GM06990 (cell line): ENCODE measurements at regions not wholly inside any gene's neighbourhood (a gene's known extent, or its start where the extent isn't known, plus 50 kb on each side); places are given as distances from the start of the nearest gene placed in this dataset.

Experiments used
- DNase-seq: peaks from one replicate; pipeline ENCODE4 v3.0.0-alpha.2; 2011; ENCODE audit not compliant: insufficient read length; ENCODE audit errors: extremely low read depth
- H3K27me3 ChIP-seq: replicated peaks from 2 replicates; pipeline ENCODE4 v1.6.0; 2011; ENCODE audit warnings: low read length; ENCODE audit not compliant: control insufficient read depth, insufficient read depth
- H3K36me3 ChIP-seq: 2 replicates; pipeline ENCODE4 v1.5.1; 2011; ENCODE audit warnings: low read length; ENCODE audit not compliant: control insufficient read depth, insufficient read depth
- H3K4me3 ChIP-seq: replicated peaks from 2 replicates; pipeline ENCODE4 v1.5.1; 2011; ENCODE audit warnings: low read depth, mild to moderate bottlenecking, control low read depth, low read length
- TF ChIP-seq, protein P1 (sequence below): IDR thresholded peaks from 2 replicates; pipeline ENCODE4 v1.5.1; 2011; ENCODE audit warnings: low read length, control low read depth, mild to moderate bottlenecking, inconsistent platforms; ENCODE audit not compliant: insufficient read depth, poor library complexity, severe bottlenecking

DNA sequence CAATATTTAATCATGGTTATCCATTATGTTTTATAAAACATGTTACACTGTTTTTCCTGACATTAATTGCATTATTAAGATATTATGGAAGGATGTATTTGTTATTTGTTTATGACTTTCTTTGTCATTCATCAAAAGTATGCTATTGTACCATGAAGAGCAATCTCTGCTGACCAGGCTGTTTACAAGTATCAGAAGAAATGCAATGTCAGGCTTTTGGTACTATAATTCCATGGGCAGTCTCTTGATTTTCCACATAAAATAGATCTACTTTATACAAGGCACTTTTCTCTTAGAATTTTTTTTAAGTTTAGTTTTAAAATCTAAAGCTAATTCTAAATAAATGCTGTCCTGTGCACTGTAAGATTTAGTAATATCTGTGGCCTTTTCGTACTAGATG lies 196.6 kb downstream of the COX7C start:
- no peaks in the 10 kb centered on the region for H3K36me3 ChIP-seq
- H3K4me3 ChIP-seq, result no peak overlapping the region
- TF ChIP-seq, protein P1, sequence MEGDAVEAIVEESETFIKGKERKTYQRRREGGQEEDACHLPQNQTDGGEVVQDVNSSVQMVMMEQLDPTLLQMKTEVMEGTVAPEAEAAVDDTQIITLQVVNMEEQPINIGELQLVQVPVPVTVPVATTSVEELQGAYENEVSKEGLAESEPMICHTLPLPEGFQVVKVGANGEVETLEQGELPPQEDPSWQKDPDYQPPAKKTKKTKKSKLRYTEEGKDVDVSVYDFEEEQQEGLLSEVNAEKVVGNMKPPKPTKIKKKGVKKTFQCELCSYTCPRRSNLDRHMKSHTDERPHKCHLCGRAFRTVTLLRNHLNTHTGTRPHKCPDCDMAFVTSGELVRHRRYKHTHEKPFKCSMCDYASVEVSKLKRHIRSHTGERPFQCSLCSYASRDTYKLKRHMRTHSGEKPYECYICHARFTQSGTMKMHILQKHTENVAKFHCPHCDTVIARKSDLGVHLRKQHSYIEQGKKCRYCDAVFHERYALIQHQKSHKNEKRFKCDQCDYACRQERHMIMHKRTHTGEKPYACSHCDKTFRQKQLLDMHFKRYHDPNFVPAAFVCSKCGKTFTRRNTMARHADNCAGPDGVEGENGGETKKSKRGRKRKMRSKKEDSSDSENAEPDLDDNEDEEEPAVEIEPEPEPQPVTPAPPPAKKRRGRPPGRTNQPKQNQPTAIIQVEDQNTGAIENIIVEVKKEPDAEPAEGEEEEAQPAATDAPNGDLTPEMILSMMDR, result no peak
- H3K27me3 ChIP-seq, result no peaks in the 10 kb centered on the region
- DNase-seq, result no peak

DNA sequence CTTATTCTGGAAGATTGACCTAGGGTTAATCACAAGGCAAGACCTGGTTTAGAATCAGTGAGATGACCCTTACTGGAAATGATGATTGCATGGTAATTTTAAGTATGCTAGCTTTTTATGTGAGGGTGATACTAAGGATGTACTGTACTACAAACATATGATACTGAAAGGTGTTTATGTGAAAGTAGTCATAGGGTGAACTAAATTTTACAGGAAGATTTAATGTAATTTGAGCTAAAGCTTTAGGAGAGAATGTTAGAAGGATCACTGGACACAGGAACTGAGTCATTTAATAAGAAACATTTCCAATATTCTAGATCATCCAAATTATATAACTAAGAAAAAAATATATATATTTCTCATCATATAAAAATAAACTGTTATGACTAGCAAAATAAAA lies 197.2 kb downstream of the COX7C start:
- DNase-seq, result no peak
- TF ChIP-seq, protein P1, result no peak
- no peak overlapping the region for H3K4me3 ChIP-seq

DNA sequence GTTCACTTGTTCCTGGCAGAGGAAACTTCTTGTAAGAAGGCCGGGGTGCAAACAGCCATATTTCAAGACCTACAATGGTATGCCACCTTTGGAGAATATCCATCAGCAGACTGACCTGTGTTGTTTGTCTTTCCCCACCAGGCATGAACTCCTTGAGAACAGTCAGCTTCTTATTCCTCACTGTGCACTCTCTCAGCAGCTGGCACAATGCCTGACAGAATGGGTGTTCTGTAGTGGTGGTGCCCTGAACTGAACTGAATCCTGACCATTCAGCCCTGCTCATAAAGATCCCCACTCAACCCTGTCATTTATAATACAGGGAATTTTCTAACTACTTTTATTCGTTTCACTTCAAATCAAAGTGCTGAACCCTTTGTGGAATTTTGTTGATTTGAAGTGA lies 206.9 kb downstream of the COX7C start:
- no peaks in the 10 kb centered on the region for H3K36me3 ChIP-seq
- no peak overlapping the region for H3K4me3 ChIP-seq
- DNase-seq, result no peak
- TF ChIP-seq, protein P1, result no peak
- no peaks in the 10 kb centered on the region for H3K27me3 ChIP-seq

More for the DNA sequence above, 197.2 kb downstream of the COX7C start:
- Histone ChIP-seq H3K27me3 (no peaks in the 10 kb centered on the region), H3K36me3 (no peaks in the 10 kb centered on the region)

DNA sequence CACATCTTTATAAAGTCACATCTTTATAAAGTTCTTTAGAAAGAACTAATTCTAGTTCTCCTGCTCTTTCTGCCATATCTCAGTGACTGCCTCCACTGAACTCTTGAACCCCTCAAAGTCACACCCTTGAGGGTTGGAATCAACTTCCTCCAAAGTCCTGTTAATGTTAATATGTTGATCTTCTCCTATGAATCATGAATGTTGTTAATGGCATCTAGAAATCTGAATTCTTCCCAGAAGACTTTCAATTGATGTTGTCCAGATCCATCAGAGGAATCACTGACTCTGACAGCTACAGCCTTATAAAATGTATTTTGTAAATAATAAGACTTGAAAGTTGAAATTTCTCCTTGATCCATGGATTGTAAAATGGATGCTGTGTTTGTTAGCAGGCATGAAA lies 213.4 kb downstream of the COX7C start:
- Histone ChIP-seq H3K27me3 (no peaks in the 10 kb centered on the region), H3K4me3 (no peak overlapping the region), H3K36me3 (no peaks in the 10 kb centered on the region)
- TF ChIP-seq, protein P1, result no peak
- no peak for DNase-seq

DNA sequence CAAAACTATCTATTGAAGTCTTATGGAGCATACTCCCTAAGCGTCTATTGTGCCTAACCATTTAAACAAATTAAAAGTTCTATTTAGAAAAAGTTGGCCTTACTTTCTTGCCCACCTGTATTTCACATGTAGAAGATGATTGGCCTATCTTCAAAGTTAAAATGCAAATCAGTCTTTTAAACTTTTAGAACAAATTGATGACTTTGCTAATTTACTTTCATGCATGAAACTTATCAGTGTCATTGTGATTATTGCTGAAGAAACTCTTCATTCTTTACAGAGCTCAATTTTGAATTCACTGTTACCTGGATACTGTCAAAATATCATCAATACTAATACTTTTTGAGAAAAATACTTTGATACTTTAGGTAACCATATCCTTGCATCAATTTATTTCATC lies 216.1 kb downstream of the COX7C start:
- TF ChIP-seq, protein P1, result no peak
- no peak overlapping the region for H3K4me3 ChIP-seq
- no peaks in the 10 kb centered on the region for H3K36me3 ChIP-seq
- no peak for DNase-seq
- H3K27me3 ChIP-seq, result no peaks in the 10 kb centered on the region

DNA sequence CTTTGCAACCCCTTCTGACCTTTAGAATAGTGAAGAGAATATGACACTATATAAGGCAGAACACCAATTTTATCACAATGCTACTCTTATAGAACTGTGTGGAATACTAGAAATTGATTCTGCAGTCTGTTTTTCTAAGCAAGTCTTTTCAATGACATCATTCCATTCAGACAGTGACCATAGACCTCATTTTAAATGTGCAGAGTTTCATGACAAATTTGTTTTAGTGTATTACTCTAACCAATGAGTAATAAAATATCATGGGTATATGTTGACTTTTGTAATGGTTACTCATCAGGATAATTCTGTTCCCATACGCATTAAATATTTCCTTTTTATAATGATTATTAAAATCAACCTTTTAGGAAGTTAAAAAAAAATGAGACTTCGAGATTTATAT lies 219.9 kb downstream of the COX7C start:
- no peak for DNase-seq
- no peak overlapping the region for H3K4me3 ChIP-seq
- TF ChIP-seq, protein P1, result no peak
- H3K27me3 ChIP-seq, result no peaks in the 10 kb centered on the region
- no peaks in the 10 kb centered on the region for H3K36me3 ChIP-seq
